ENCODE measurements at regions not wholly inside any gene's neighbourhood (a gene's known extent, or its start where the extent isn't known, plus 50 kb on each side); places are given as distances from the start of the nearest gene placed in this dataset.

DNA sequence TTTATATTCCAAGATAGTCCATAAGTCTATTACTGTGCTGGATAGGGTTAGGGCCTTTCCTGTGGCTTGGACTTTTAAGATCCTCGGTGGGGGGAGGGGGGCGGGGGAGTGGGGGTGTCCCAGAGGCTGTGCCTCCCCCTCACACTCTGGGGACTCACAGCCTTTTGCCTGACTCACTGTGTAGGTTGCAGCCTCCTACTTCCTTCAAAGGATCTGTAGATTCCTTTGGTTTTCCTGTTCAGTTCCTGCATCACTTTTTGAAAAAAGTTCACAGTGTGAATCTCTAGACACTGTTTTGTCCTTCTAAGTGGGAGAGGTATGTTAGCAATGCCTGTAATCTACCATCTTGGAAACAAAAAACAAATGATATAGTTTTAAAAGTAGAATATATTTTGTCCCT, 999.9 kb downstream of the GLUD2 start:
- WGBS (ENCODE audit: missing lambda C conversion rate) = 0% methylated on average over 1 of the region's 2 CpGs
- no peak overlapping the region for H3K4me2 ChIP-seq
- no peak for FAIRE-seq
- no peak for ATAC-seq
- DNase-seq (ENCODE audit: low read depth in 1 of 2, low spot score in 1 of 2) = no peak
- no peaks in the 10 kb centered on the region for H3K4me1 ChIP-seq
- ChIA-PET POLR2A (no interaction called here), CTCF (no interaction called here)
- no peaks in the 10 kb centered on the region for H3K9me3 ChIP-seq
- H3K27ac ChIP-seq = no peak overlapping the region
- H3K4me3 ChIP-seq = no peak overlapping the region
- TF ChIP-seq, protein P1, sequence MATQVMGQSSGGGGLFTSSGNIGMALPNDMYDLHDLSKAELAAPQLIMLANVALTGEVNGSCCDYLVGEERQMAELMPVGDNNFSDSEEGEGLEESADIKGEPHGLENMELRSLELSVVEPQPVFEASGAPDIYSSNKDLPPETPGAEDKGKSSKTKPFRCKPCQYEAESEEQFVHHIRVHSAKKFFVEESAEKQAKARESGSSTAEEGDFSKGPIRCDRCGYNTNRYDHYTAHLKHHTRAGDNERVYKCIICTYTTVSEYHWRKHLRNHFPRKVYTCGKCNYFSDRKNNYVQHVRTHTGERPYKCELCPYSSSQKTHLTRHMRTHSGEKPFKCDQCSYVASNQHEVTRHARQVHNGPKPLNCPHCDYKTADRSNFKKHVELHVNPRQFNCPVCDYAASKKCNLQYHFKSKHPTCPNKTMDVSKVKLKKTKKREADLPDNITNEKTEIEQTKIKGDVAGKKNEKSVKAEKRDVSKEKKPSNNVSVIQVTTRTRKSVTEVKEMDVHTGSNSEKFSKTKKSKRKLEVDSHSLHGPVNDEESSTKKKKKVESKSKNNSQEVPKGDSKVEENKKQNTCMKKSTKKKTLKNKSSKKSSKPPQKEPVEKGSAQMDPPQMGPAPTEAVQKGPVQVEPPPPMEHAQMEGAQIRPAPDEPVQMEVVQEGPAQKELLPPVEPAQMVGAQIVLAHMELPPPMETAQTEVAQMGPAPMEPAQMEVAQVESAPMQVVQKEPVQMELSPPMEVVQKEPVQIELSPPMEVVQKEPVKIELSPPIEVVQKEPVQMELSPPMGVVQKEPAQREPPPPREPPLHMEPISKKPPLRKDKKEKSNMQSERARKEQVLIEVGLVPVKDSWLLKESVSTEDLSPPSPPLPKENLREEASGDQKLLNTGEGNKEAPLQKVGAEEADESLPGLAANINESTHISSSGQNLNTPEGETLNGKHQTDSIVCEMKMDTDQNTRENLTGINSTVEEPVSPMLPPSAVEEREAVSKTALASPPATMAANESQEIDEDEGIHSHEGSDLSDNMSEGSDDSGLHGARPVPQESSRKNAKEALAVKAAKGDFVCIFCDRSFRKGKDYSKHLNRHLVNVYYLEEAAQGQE (IDR thresholded peaks at IDR 0.05) = no peak

DNA sequence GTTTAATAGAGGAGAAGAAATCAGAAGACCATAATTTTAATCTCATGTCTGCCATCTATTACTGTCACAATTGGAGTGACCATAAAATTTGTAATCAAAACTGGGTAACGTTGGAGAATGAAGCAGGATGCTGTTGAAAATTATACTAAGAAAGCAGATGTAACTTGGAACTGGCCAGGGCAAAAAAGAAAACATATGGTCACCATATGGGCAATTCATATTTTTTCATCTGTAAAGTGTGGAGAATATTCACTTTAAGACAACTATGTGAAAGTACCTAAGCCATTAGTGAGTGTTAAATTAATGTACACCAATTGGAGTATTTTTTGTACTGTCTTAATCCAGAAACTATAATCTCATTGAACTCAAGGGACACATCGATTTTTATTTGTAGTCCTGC, 1008.0 kb downstream of the GLUD2 start:
- no peak for TF ChIP-seq PHF8 (IDR thresholded peaks at IDR 0.05; ENCODE audit: borderline replicate concordance, low read depth)
- TF ChIP-seq, protein P2, sequence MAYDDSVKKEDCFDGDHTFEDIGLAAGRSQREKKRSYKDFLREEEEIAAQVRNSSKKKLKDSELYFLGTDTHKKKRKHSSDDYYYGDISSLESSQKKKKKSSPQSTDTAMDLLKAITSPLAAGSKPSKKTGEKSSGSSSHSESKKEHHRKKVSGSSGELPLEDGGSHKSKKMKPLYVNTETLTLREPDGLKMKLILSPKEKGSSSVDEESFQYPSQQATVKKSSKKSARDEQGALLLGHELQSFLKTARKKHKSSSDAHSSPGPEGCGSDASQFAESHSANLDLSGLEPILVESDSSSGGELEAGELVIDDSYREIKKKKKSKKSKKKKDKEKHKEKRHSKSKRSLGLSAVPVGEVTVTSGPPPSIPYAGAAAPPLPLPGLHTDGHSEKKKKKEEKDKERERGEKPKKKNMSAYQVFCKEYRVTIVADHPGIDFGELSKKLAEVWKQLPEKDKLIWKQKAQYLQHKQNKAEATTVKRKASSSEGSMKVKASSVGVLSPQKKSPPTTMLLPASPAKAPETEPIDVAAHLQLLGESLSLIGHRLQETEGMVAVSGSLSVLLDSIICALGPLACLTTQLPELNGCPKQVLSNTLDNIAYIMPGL (CRISPR knock-in tag; IDR thresholded peaks at IDR 0.05; ENCODE audit: borderline replicate concordance) = no peak
- no peak for TF ChIP-seq ZC3H11A (IDR thresholded peaks at IDR 0.05)
- no peak for TF ChIP-seq EP300 (IDR thresholded peaks at IDR 0.05)
- TF ChIP-seq HDAC2 (IDR thresholded peaks at IDR 0.05) = no peak
- no peak for TF ChIP-seq MYC (IDR thresholded peaks at IDR 0.05; ENCODE audit: borderline replicate concordance, low read length)
- no peak for TF ChIP-seq KDM1A (IDR thresholded peaks at IDR 0.05; ENCODE audit: low read depth)
- TF ChIP-seq ESRRA (IDR thresholded peaks at IDR 0.05; ENCODE audit: borderline replicate concordance, low read length) = no peak
- TF ChIP-seq GATA3 (IDR thresholded peaks at IDR 0.05; ENCODE audit: borderline replicate concordance) = no peak
- no peak for TF ChIP-seq SREBF2 (IDR thresholded peaks at IDR 0.05)
- Histone ChIP-seq H3K4me1 (no peaks in the 10 kb centered on the region), H3K4me2 (no peak overlapping the region), H3K27ac (no peak overlapping the region), H3K9me3 (no peaks in the 10 kb centered on the region), H3K4me3 (no peak overlapping the region)
- ChIA-PET CTCF (no interaction called here), POLR2A (no interaction called here)
- 0% methylated on average over 2 of the region's 2 CpGs for whole genome bisulfite sequencing (ENCODE audit: missing lambda C conversion rate)
- FAIRE-seq (no peak), ATAC-seq (no peak), DNase-seq (ENCODE audit: low read depth in 1 of 2, low spot score in 1 of 2) (no peak)

- H3K4me2 ChIP-seq = no peak overlapping the region
- CTCF ChIA-PET = no interaction called here
- ATAC-seq = no peak
- POLR2A ChIA-PET = no interaction called here
- no peak overlapping the region for H3K27ac ChIP-seq
- H3K9me3 ChIP-seq = no peaks in the 10 kb centered on the region
- no peaks in the 10 kb centered on the region for H3K4me1 ChIP-seq
- no peak for FAIRE-seq
- 3% methylated on average over 2 of the region's 2 CpGs for WGBS (ENCODE audit: missing lambda C conversion rate)
- H3K4me3 ChIP-seq = no peak overlapping the region
- DNase-seq (ENCODE audit: low read depth in 1 of 2, low spot score in 1 of 2) = no peak
- TF ChIP-seq RCOR1 (IDR thresholded peaks at IDR 0.05; ENCODE audit: low read depth, low read length) (no peak), CBX8 (IDR thresholded peaks at IDR 0.05) (no peak), FOSL2 (IDR thresholded peaks at IDR 0.05) (no peak), FOSL2 (CRISPR knock-in tag; IDR thresholded peaks at IDR 0.05) (no peak), HEYL (CRISPR knock-in tag; IDR thresholded peaks at IDR 0.05) (no peak), TP53 (CRISPR knock-in tag; IDR thresholded peaks at IDR 0.05) (no peak), GATA3 (IDR thresholded peaks at IDR 0.05; ENCODE audit: borderline replicate concordance) (no peak), HOXA7 (CRISPR knock-in tag; IDR thresholded peaks at IDR 0.05) (no peak), HES2 (IDR thresholded peaks at IDR 0.05) (no peak), ZNF302 (CRISPR knock-in tag; IDR thresholded peaks at IDR 0.05) (no peak), MAX (IDR thresholded peaks at IDR 0.05) (no peak), BHLHE40 (IDR thresholded peaks at IDR 0.05; ENCODE audit: low read depth, low read length) (no peak)
- TF ChIP-seq, protein P3, sequence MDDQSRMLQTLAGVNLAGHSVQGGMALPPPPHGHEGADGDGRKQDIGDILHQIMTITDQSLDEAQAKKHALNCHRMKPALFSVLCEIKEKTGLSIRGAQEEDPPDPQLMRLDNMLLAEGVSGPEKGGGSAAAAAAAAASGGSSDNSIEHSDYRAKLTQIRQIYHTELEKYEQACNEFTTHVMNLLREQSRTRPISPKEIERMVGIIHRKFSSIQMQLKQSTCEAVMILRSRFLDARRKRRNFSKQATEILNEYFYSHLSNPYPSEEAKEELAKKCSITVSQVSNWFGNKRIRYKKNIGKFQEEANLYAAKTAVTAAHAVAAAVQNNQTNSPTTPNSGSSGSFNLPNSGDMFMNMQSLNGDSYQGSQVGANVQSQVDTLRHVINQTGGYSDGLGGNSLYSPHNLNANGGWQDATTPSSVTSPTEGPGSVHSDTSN (IDR thresholded peaks at IDR 0.05) = no peak
Observed at GRCh38 chrX:122055979-122056715, 1008.7 kb downstream of the GLUD2 start.
